HS-5 (cell line): ENCODE measurements at regions not wholly inside any gene's neighbourhood (a gene's known extent, or its start where the extent isn't known, plus 50 kb on each side); places are given as distances from the start of the nearest gene placed in this dataset.
A peak's percentile ranks its signal among the peaks of the same experiment; 100 is the strongest.
"Not testable (repeated sequence)": the region's sequence is repeated elsewhere in the genome, so short reads cannot be mapped to it uniquely, and the experiment has no call there.

Experiments used
- DNase-seq: peaks from one replicate; pipeline ENCODE4 v3.0.0-alpha.2; 2012; ENCODE audit warnings: low read depth

DNA sequence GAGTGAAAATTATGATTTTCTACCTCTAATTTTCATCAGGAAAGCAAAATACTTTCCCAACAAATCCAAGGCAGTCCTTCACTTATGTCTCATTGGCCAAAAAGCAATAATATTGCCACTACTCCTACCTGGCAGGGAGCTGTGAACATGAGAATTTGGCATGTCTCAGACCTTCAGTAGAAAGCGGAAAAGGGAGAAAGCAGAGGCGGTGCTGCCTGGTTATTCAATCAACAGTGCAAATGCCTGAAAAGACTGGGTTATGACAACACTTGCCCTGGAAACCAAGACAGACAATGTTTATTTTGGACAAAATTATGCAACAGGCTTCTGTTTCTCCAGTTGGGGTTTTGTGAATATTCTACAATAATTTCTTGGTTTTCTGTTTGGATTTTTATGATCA, 194.4 kb downstream of the TAF11L14 start:
- no peak for DNase-seq

- DNase-seq, result no peak
These were observed 195.2 kb downstream of the TAF11L14 start for GRCh38 chr5:17829456-17829855.

DNA sequence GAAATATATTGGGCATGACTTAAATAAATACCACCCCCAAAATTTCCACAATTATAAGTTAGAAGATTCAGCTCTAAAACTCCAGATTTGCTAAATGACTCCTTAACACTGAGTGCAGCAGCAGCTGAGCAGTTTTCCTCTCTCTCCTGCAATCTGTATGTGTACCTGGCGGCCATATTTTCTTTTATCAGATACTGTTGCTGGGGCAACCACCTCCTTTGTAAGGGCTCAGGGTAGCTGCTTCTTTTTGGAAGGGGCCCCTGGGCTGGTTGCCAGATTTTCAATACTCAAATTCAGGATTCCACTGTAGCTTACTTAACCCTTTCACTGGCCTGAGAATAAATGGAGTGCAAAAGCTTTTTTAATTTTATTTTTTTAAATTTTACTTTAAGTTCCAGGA, 197.0 kb downstream of the TAF11L14 start:
- no peak for DNase-seq

DNA sequence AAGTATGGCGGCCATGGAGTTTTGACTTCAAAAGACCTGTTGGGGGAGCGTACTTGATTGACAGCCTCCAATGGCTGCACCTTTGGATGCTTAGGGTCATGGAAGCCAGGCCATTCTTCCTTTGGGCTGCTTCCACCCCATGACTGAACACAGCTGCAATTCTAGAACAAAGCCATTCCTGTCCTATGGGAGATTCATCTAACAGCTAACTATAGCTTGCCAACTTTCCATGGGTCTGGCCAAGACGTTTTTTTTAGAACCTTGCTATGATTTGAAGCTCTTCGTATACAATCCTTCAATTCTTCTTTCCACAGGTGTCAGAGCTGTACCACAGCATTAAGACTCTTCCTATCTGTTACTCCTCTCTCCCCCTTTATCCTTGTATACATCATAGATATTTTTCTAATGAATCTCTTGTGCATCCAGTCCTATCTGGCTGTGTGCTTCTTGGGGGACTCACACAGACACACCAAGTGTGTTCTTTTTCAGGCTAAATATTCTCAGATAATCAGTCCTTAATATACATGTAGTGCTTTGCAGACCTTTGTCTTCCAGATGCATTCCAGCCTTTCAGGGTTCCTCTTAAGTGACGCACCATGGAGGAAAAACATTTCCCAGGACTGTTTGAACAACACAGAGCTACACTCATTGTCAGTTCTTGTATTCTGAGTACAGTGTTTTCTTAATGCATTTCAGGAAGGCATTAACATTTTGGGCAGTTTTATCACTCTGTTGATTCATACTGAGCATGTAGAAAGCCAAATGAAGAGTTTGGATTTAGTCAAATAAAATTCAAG, 198.9 kb downstream of the TAF11L14 start:
- no peak for DNase-seq

DNA sequence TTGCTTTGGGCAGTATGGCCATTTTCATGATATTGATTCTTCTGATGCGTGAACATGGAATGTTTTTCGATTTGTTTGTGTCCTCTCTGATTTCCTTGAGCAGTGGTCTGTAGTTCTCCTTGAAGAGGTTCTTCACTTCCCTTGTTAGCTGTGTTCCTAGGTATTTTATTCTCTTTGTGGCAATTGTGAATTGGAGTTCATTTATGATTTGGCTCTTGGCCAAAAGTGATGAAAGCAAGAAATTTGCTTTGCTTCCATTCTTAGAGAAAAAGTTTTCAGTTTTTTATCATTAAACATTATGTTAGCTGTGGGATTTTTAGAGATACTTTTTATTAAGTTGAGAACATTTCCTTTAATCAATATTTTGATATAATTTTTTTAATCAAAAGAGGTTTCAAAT, 203.5 kb downstream of the TAF11L14 start:
- DNase-seq, result no peak

DNA sequence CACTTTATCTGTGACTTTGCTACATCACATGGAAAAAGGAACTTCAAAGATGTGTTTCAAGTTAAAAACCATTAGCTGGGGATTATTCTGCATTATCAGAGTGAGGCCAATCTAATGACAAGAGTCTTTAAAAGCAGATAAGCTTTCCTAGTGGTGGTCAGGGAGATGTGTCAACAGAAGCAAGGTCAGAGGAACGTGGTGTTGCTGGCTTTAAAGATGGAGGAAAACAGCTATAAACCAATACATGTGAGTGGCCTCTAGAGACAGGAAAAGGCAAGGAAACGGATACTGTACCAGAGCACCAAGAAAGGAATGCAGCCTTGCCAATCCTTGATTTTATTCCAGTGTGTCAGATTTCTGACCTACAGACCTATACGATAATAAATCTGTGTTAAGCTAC, 204.2 kb downstream of the TAF11L14 start:
- DNase-seq, result no peak

- no peak for DNase-seq
These were observed 205.6 kb downstream of the TAF11L14 start for GRCh38 chr5:17839848-17840247.

DNA sequence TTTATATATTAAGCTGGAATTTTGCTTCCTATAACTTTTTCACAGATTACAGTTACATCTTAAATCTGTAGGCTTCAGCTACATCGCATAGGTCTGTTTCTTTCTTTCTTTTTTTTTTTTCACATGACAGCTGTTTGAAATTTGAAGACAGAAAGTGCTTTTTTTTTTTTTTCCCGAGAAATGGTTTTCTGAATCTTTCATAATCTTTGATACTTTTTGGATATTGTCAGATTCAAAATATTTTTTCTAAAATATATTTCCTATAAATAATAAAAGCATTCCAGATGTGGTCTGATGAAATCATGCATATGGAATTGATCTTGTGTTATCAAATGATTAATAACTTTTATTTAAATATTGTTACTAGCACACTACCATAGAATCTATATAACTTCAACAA, 212.2 kb downstream of the TAF11L14 start:
- DNase-seq, result no peak

DNA sequence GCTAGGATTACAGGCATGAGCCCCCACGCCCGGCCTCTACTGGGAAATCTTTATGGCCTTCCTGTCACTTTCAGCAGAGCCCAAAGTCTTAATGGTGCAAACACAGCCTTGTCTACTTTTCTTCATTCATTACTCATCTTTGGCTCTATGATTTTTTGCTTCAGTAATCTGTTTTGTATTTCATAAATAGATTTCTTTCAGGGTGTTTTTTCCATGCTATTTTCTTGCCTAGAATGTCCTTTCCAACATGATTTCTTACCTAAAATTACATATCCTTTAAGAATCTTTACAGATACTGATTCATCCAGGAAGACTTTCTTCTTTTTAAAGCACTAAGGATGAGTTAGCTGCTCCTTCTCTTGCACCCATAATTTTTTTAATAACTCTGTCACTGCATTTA, 213.0 kb downstream of the TAF11L14 start:
- DNase-seq, result no peak

DNA sequence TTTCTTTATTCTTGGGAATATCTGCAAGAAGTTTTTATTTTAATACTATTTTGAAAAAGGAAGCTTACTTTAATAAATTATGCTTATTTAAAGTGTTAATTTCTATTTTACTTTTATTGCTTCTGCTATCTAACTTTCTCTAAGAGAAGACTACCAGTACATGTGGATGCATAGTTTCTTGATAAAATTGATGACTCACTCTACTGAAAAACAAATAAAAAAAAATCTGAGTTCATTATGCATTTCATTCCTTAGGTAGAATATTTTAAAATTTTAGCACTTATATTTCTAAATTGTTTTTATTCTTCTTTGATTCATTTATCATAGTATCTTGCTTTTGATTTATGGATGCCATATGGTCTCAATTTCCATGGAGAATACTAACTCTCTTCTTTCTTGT, 217.9 kb downstream of the TAF11L14 start:
- DNase-seq, result no peak

DNA sequence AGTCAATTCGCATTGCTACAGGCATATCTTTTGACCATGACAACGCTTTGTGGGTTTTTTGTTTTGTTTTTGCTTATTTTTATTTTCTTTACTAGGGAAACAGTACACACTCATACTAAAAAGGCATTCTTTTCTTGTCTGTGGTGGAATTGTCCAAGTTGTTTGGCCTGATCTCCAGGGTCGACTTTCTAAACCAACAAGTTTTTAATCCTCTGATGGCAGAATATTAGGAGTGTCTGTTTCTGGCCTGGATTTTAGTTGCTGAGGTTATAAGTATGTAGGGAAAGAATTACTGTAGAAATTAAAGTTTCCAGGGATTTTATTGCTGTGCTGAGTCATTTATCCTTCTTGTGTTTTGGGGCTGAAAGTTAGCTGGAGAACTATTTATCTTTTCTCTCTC, 218.5 kb downstream of the TAF11L14 start:
- no peak for DNase-seq

DNA sequence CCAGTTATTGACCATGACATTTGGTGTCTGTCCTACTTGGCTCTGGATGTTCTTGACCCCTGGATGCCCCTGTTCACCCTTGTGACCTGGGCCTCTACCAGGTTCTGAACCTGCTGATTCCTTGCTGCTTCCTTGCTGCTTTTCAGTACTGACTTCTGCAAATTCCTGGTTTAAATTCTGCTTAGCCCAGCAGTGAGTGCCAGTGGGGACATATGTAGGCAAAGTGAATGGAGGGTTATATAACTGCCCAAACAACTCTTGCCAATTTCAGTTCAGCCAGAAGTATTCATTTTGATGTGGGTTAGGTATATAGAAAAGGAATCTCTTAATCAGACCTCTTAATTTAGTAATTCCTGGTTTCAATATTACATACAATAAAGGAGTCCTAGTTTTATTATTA, 220.6 kb downstream of the TAF11L14 start:
- DNase-seq, result no peak

GRCh38 chr5:17860660-17861315, 226.5 kb downstream of the TAF11L14 start:
- DNase-seq, result peak; percentile 78

DNA sequence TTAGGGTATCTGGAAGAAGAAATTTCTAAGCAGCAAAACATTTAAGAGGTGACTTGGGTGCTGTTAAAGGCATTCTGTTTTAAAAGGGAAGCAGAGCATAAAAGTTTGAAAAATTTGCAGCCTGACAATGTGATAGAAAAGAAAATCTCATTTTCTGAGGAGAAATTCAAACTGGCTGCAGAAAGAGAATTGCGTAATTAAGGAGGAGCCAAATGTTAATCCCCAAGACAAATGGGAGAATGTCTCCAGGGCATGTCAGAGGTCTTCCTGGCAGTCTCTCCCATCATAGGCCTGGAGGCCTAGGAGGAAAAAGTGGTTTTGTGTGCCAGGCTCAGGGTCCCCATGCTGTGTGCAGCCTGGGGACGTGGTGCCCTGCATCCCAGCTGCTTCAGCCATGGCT, 230.6 kb downstream of the TAF11L14 start:
- not testable (repeated sequence) for DNase-seq

DNA sequence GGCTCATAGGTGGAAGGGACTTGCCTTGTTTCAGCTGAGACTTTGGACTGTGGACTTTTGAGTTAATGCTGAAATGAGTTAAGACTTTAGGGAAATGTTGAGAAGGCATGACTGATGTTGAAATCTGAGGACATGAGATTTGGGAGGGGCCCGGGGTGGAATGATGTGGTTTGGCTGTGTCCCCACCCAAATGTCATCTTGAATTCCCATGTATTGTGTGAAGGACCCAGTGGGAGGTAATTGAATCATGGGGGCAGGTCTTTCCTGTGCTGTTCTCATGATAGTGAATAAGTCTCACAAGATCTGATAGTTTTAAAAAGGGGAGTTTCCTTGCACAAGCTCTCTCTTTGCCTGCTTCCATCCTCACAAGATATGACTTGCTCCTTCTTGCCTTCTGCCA, 231.7 kb downstream of the TAF11L14 start:
- DNase-seq, result not testable (repeated sequence)

GRCh38 chr5:17872204-17872603, 237.9 kb downstream of the TAF11L14 start:
- DNase-seq, result no peak

DNA sequence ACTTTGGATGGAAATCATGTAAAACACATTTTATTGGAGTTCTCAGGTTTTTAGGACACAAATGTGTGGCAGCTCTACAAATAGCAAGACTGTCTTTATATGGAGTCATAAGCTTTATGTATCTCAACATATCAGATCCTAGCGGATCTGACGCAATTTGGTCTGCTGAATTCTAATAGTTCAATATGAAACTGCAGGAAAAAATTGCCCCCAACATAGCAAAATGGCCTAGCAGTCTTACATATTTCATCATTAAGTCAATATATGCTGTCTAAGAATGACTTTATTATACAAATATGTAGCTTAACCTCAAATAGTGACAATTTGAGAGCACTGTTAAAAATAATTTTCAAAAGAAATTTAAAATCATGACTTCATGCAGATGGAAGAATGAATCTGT, 244.3 kb downstream of the TAF11L14 start:
- DNase-seq, result no peak

DNA sequence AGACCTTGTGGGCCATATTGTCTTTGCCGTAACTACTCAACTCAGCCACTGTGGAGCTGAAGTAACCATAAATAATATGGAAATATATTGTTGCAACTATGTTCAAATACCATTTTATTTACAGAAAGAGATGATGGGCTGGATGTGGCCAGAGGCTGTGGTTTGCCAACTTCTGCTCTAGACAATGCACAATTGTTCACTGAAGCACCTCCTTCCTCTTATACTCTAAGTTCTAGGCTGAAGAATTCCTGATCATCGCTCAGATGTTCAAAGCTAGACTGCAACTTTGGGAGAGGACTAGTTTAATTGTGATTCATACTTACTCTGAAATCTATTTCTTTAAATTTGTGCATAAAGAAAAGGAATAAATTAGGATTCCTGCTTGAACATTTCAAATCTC, 245.0 kb downstream of the TAF11L14 start:
- no peak for DNase-seq

- no peak for DNase-seq
These were observed 246.6 kb downstream of the TAF11L14 start for GRCh38 chr5:17880869-17881268.

DNA sequence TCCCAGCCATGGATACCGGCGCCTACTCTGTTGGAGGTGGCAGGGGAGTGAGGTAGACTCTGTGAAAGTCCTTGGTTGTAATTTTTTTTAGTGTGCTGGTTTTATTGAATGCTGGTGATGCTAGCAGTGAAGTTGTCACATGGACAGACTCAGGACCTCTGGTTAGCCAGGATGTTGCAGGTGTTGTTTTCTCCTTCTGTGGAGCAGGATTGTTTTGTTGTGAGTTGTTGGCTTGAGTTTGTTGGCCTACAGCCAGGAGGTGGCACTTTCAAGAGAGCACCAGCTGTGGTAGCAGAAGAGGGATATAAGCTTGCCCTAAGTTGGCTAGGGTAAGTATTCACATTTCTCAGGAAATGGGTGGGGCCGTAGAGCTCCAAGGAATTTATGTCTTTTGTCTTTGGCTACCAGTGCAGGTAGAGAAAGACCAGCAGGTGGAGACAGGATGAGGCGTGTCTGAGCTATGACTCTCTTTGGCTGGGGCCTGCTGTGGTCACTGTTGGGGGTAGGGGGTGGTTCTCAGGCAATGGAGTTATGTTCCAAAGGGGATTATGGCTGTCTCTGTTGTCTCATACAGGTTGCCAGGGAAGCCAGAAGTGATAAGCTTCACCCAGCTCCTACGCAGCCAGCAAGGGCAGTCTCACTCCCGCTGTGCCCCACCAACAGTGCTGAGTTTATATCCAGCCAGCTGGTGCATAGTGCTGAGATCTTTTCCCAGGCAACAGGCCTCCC, 248.7 kb downstream of the TAF11L14 start:
- DNase-seq, result no peak

- no peak for DNase-seq
These were observed 253.9 kb downstream of the TAF11L14 start for GRCh38 chr5:17888155-17888554.

GRCh38 chr5:17890501-17890900, 256.2 kb downstream of the TAF11L14 start:
- no peak for DNase-seq

GRCh38 chr5:17891881-17892280, 257.6 kb downstream of the TAF11L14 start:
- no peak for DNase-seq
